ENCODE measurements at regions not wholly inside any gene's neighbourhood (a gene's known extent, or its start where the extent isn't known, plus 50 kb on each side); places are given as distances from the start of the nearest gene placed in this dataset.

DNA sequence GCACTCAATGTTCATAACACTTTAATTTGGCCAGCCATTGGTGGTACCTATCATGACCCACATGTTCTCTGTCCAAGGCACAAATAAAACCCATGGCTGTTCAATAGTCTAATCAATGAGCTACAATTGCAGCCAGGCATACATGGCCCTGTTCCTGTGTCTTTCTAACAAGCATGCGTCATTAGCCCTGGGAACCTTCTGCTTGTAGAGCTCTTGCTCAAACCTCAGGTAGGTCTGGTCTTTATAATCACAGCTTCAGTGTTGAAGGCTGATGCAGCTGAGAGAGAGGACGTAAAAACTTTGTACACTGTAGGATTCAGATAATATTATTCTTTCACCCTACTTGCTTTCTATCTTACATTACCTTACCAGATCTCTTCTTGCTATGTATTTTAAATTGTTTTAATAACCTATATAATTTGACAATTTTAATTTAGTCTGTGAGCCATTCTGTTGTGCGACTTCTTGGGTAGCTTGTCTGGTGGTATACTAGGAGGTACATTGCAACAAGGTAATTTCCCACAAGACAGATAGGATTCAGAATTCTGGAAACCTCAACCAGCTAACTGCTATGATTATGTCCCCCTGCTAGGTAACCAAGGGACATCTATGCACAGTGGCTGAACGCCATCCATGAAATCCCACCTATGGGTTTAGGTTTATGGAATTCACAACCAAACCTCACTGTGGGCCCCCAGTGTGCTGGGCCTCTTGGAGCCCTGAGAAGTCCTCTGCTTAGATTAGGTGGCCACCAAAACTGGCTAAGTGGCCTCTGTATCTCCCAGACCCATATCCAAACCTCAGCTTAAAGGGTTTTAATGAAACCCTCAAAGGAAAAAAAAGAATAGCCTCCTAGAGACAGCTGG lies 55.4 kb upstream of the RIPOR2 start:
- Histone ChIP-seq H4K20me1 (ENCODE audit: control insufficient read depth, extremely low read depth, insufficient read depth, low read length) (no peaks in the 10 kb centered on the region), H2AFZ (ENCODE audit: low read length) (no peak overlapping the region), H3K27me3 (ENCODE audit: control insufficient read depth, insufficient read depth, low read length) (peaks cover 2% of the 10 kb centered on the region), H3K4me1 (ENCODE audit: control insufficient read depth, extremely low read depth, insufficient read depth, low read length) (no peaks in the 10 kb centered on the region), H3K9ac (ENCODE audit: insufficient read depth, low read length) (no peak overlapping the region), H3K79me2 (ENCODE audit: control insufficient read depth, insufficient read depth, low read length) (no peaks in the 10 kb centered on the region), H3K27ac (ENCODE audit: insufficient read depth, low read length) (no peak overlapping the region), H3K4me3 (replicated peaks in 1 of 4; ENCODE audit: control extremely low read depth in 1 of 4, insufficient read depth in 1 of 4, low read depth in 3 of 4, low read length in 4 of 4) (no peak overlapping the region), H3K36me3 (ENCODE audit: control insufficient read depth, insufficient read depth, low read length) (no peaks in the 10 kb centered on the region), H3K4me2 (ENCODE audit: extremely low read depth, insufficient read depth, low read length) (no peak overlapping the region), H3K9me3 (ENCODE audit: control insufficient read depth, insufficient read depth, low read depth, low read length) (no peaks in the 10 kb centered on the region)
- DNase-seq (ENCODE audit: low read depth in 2 of 2), result no peak
- TF ChIP-seq, protein P1, sequence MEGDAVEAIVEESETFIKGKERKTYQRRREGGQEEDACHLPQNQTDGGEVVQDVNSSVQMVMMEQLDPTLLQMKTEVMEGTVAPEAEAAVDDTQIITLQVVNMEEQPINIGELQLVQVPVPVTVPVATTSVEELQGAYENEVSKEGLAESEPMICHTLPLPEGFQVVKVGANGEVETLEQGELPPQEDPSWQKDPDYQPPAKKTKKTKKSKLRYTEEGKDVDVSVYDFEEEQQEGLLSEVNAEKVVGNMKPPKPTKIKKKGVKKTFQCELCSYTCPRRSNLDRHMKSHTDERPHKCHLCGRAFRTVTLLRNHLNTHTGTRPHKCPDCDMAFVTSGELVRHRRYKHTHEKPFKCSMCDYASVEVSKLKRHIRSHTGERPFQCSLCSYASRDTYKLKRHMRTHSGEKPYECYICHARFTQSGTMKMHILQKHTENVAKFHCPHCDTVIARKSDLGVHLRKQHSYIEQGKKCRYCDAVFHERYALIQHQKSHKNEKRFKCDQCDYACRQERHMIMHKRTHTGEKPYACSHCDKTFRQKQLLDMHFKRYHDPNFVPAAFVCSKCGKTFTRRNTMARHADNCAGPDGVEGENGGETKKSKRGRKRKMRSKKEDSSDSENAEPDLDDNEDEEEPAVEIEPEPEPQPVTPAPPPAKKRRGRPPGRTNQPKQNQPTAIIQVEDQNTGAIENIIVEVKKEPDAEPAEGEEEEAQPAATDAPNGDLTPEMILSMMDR (conservative IDR thresholded peaks at IDR 0.05 in 1 of 2, IDR thresholded peaks at IDR 0.05 in 1 of 2; ENCODE audit: low read depth in 1 of 2, low read length in 2 of 2), result no peak
- TF ChIP-seq EZH2 (IDR thresholded peaks at IDR 0.05; ENCODE audit: low read length, missing control alignments), result no peak

DNA sequence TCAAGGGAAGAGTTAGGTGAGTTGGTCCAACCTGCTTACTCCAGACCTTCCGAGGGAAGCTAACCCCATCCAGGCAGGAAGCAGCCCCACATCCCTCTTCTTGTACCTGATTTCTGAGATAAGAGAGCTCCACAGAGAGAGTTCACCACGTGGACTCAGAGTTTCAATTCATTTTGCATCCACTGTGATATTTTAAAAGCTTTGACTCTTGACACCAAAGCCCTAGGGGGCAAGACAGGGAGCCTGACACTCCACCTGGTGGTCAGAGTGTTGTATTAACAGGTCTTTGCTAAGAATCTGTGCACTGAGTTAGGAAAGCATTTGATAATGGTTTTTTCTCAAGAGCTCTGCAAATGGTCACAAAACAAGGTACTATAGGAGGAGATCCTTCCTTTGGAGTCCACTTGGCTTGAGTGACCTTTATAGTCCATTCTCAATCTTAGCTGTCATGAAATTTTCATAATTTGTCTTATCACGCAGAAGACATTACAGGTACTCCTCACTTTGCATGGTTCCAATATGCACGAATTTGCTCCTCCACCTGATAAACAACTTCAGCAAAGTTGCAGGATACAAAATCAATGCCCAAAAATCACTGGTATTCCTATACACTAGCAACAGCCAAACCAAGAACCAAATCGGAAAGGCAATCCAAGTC lies 56.2 kb upstream of the RIPOR2 start:
- H2AFZ ChIP-seq (ENCODE audit: low read length), result no peak overlapping the region

DNA sequence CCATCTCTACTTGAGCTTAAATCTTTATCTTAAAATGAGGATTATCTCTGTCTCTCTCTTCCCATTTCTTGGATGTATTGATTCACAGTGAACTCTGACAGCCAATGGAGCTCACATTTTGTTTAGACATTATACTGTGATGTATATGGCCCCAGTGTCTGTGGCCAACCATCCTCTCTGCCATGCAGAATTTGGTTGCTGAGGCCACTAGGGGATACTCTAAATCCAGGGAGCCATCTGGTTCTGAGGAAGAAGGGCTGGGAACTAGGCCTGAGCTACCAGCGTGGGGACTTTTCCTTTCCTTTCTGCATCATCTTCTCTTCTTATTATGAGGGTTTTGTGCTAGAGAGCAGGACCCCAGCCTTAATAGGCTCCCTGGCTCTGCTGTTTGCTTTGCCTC lies 59.1 kb upstream of the RIPOR2 start:
- H4K20me1 ChIP-seq (ENCODE audit: control insufficient read depth, extremely low read depth, insufficient read depth, low read length), result no peaks in the 10 kb centered on the region
- no peak overlapping the region for H3K4me3 ChIP-seq (replicated peaks in 1 of 4; ENCODE audit: control extremely low read depth in 1 of 4, insufficient read depth in 1 of 4, low read depth in 3 of 4, low read length in 4 of 4)
- peaks cover 2% of the 10 kb centered on the region for H3K27me3 ChIP-seq (ENCODE audit: control insufficient read depth, insufficient read depth, low read length)
- no peaks in the 10 kb centered on the region for H3K9me3 ChIP-seq (ENCODE audit: control insufficient read depth, insufficient read depth, low read depth, low read length)
- H3K4me1 ChIP-seq (ENCODE audit: control insufficient read depth, extremely low read depth, insufficient read depth, low read length), result no peaks in the 10 kb centered on the region
- TF ChIP-seq, protein P1 (conservative IDR thresholded peaks at IDR 0.05 in 1 of 2, IDR thresholded peaks at IDR 0.05 in 1 of 2; ENCODE audit: low read depth in 1 of 2, low read length in 2 of 2), result peak; percentile 15 to 25
- no peak for TF ChIP-seq EZH2 (IDR thresholded peaks at IDR 0.05; ENCODE audit: low read length, missing control alignments)
- H3K79me2 ChIP-seq (ENCODE audit: control insufficient read depth, insufficient read depth, low read length), result no peaks in the 10 kb centered on the region
- H3K36me3 ChIP-seq (ENCODE audit: control insufficient read depth, insufficient read depth, low read length), result no peaks in the 10 kb centered on the region
- no peak overlapping the region for H2AFZ ChIP-seq (ENCODE audit: low read length)
- no peak overlapping the region for H3K4me2 ChIP-seq (ENCODE audit: extremely low read depth, insufficient read depth, low read length)
- no peak overlapping the region for H3K27ac ChIP-seq (ENCODE audit: insufficient read depth, low read length)
- H3K9ac ChIP-seq (ENCODE audit: insufficient read depth, low read length), result no peak overlapping the region
- DNase-seq (ENCODE audit: low read depth in 2 of 2), result no peak

More for the DNA sequence above, 56.2 kb upstream of the RIPOR2 start:
- H4K20me1 ChIP-seq (ENCODE audit: control insufficient read depth, extremely low read depth, insufficient read depth, low read length), result no peaks in the 10 kb centered on the region
- H3K27me3 ChIP-seq (ENCODE audit: control insufficient read depth, insufficient read depth, low read length), result peaks cover 2% of the 10 kb centered on the region
- no peaks in the 10 kb centered on the region for H3K9me3 ChIP-seq (ENCODE audit: control insufficient read depth, insufficient read depth, low read depth, low read length)
- H3K4me2 ChIP-seq (ENCODE audit: extremely low read depth, insufficient read depth, low read length), result no peak overlapping the region
- H3K9ac ChIP-seq (ENCODE audit: insufficient read depth, low read length), result no peak overlapping the region
- H3K79me2 ChIP-seq (ENCODE audit: control insufficient read depth, insufficient read depth, low read length), result no peaks in the 10 kb centered on the region
- peak in 1 of 2 donors; percentile 58 for DNase-seq (ENCODE audit: low read depth in 2 of 2)
- TF ChIP-seq, protein P1 (conservative IDR thresholded peaks at IDR 0.05 in 1 of 2, IDR thresholded peaks at IDR 0.05 in 1 of 2; ENCODE audit: low read depth in 1 of 2, low read length in 2 of 2), result peak; percentile 52 to 70
- no peak for TF ChIP-seq EZH2 (IDR thresholded peaks at IDR 0.05; ENCODE audit: low read length, missing control alignments)
- H3K36me3 ChIP-seq (ENCODE audit: control insufficient read depth, insufficient read depth, low read length), result no peaks in the 10 kb centered on the region
- no peaks in the 10 kb centered on the region for H3K4me1 ChIP-seq (ENCODE audit: control insufficient read depth, extremely low read depth, insufficient read depth, low read length)
- H3K27ac ChIP-seq (ENCODE audit: insufficient read depth, low read length), result no peak overlapping the region
- no peak overlapping the region for H3K4me3 ChIP-seq (replicated peaks in 1 of 4; ENCODE audit: control extremely low read depth in 1 of 4, insufficient read depth in 1 of 4, low read depth in 3 of 4, low read length in 4 of 4)

Measured in fibroblast of lung (primary cell).